Activated CD4-positive, alpha-beta T cell treated with anti-CD3 and anti-CD28 coated beads, Interleukin-2, amount 50 U/mL, for 4 hours (primary cell): ENCODE measurements at regions not wholly inside any gene's neighbourhood (a gene's known extent, or its start where the extent isn't known, plus 50 kb on each side); places are given as distances from the start of the nearest gene placed in this dataset.

Experiments used
- DNase-seq, 2 experiments: peaks; one replicate each; pipeline ENCODE4 v3.0.0-alpha.2; 2020

GRCh38 chr2:6640621-6641015 is 225.1 kb downstream of the CMPK2 start:
- no peak for DNase-seq

- DNase-seq: no peak
Observed at GRCh38 chr2:6641956-6642355, 223.8 kb downstream of the CMPK2 start.

GRCh38 chr2:6644261-6644660 is 221.4 kb downstream of the CMPK2 start:
- DNase-seq: no peak

GRCh38 chr2:6645004-6645403 is 220.7 kb downstream of the CMPK2 start:
- no peak for DNase-seq

- DNase-seq: no peak
Observed at GRCh38 chr2:6645672-6646071, 220.0 kb downstream of the CMPK2 start.

- no peak for DNase-seq
Observed at GRCh38 chr2:6647046-6647445, 218.7 kb downstream of the CMPK2 start.

- DNase-seq: no peak
Observed at GRCh38 chr2:6648596-6649247, 217.0 kb downstream of the CMPK2 start.

- DNase-seq: no peak
Observed at GRCh38 chr2:6650311-6650710, 215.4 kb downstream of the CMPK2 start.

- no peak for DNase-seq
Observed at GRCh38 chr2:6652251-6652650, 213.5 kb downstream of the CMPK2 start.

- no peak for DNase-seq
Observed at GRCh38 chr2:6653281-6653750, 212.4 kb downstream of the CMPK2 start.

- no peak for DNase-seq
Observed at GRCh38 chr2:6654279-6654678, 211.4 kb downstream of the CMPK2 start.

- DNase-seq: no peak
Observed at GRCh38 chr2:6656633-6657032, 209.1 kb downstream of the CMPK2 start.

GRCh38 chr2:6657136-6657535 is 208.6 kb downstream of the CMPK2 start:
- DNase-seq: no peak

GRCh38 chr2:6657855-6658254 is 207.9 kb downstream of the CMPK2 start:
- no peak for DNase-seq

GRCh38 chr2:6664332-6665061 is 201.2 kb downstream of the CMPK2 start:
- no peak for DNase-seq

GRCh38 chr2:6665093-6666045 is 200.3 kb downstream of the CMPK2 start:
- DNase-seq: no peak

GRCh38 chr2:6667326-6667725 is 198.4 kb downstream of the CMPK2 start:
- no peak for DNase-seq

- no peak for DNase-seq
Observed at GRCh38 chr2:6671913-6672312, 193.8 kb downstream of the CMPK2 start.

GRCh38 chr2:6674381-6674780 is 191.3 kb downstream of the CMPK2 start:
- DNase-seq: no peak

- no peak for DNase-seq
Observed at GRCh38 chr2:6675791-6676190, 189.9 kb downstream of the CMPK2 start.

GRCh38 chr2:6676241-6676640 is 189.5 kb downstream of the CMPK2 start:
- DNase-seq: no peak

GRCh38 chr2:6676776-6677175 is 188.9 kb downstream of the CMPK2 start:
- DNase-seq: no peak

GRCh38 chr2:6679471-6679870 is 186.2 kb downstream of the CMPK2 start:
- no peak for DNase-seq
